Keratinocyte (primary cell): ENCODE measurements at regions not wholly inside any gene's neighbourhood (a gene's known extent, or its start where the extent isn't known, plus 50 kb on each side); places are given as distances from the start of the nearest gene placed in this dataset.

Experiments
- DNase-seq: peaks from one replicate; pipeline ENCODE4 v3.0.0-alpha.2; 2011; ENCODE audit warnings: low read depth, missing footprints, low spot score
- FAIRE-seq: peaks from 2 replicates; lab custom pipeline; 2011; peaks lifted over from hg19 to GRCh38; lab: Jason Lieb, UNC
- H2AFZ ChIP-seq: 2 replicates; pipeline ENCODE4 v1.6.0; 2012; ENCODE audit warnings: low read length, control low read depth, inconsistent platforms; ENCODE audit not compliant: control insufficient read depth
- H3K27ac ChIP-seq: 2 replicates; pipeline ENCODE4 v1.5.1; 2011; ENCODE audit warnings: low read length; ENCODE audit not compliant: control insufficient read depth, insufficient read depth
- H3K27me3 ChIP-seq: 3 replicates; pipeline ENCODE4 v1.6.0; 2011; ENCODE audit warnings: low read length; ENCODE audit not compliant: control insufficient read depth, insufficient read depth; ENCODE audit errors: extremely low read depth
- H3K36me3 ChIP-seq, 2 experiments: 2 replicates in 1 of 2; 3 replicates in 1 of 2; pipeline ENCODE4 v1.5.1; 2011; ENCODE audit warnings: low read length in 2 of 2, mild to moderate bottlenecking in 1 of 2; ENCODE audit not compliant: control insufficient read depth in 2 of 2, insufficient read depth in 2 of 2; ENCODE audit errors: extremely low read depth in 1 of 2
- H3K4me1 ChIP-seq: 3 replicates; pipeline ENCODE4 v1.5.1; 2011; ENCODE audit warnings: low read length; ENCODE audit not compliant: control insufficient read depth, insufficient read depth; ENCODE audit errors: extremely low read depth
- H3K4me2 ChIP-seq: 3 replicates; pipeline ENCODE4 v1.6.0; 2011; ENCODE audit warnings: low read depth, low read length; ENCODE audit not compliant: control insufficient read depth, insufficient read depth; ENCODE audit errors: extremely low read depth
- H3K4me3 ChIP-seq, 3 experiments: fragments of 200-600 bp in 1 of 3; sonication (generic) in 1 of 3; 2 replicates in 2 of 3; 3 replicates in 1 of 3; pipeline ENCODE4 v1.5.1; 2011 to 2016; ENCODE audit warnings: low read length in 3 of 3, mild to moderate bottlenecking in 3 of 3, control low read depth in 2 of 3, inconsistent platforms in 1 of 3, low read depth in 1 of 3, mixed read lengths in 1 of 3, mixed run types in 1 of 3, moderate library complexity in 1 of 3; ENCODE audit not compliant: control insufficient read depth in 2 of 3, insufficient read depth in 2 of 3; ENCODE audit errors: extremely low read depth in 1 of 3
- H3K79me2 ChIP-seq: 2 replicates; pipeline ENCODE4 v1.6.0; 2012; ENCODE audit warnings: low read length; ENCODE audit not compliant: control insufficient read depth, insufficient read depth
- H3K9ac ChIP-seq: 3 replicates; pipeline ENCODE4 v1.6.0; 2011; ENCODE audit warnings: low read length; ENCODE audit not compliant: control insufficient read depth, insufficient read depth; ENCODE audit errors: extremely low read depth
- H3K9me1 ChIP-seq: 3 replicates; pipeline ENCODE4 v1.6.0; 2011; ENCODE audit warnings: low read length; ENCODE audit not compliant: control insufficient read depth, insufficient read depth; ENCODE audit errors: extremely low read depth
- H3K9me3 ChIP-seq: 2 replicates; pipeline ENCODE4 v1.5.1; 2012; ENCODE audit warnings: low read depth, low read length; ENCODE audit not compliant: control insufficient read depth
- H4K20me1 ChIP-seq: 3 replicates; pipeline ENCODE4 v1.6.0; 2011; ENCODE audit warnings: low read length; ENCODE audit not compliant: control insufficient read depth, insufficient read depth; ENCODE audit errors: extremely low read depth
- CTCF ChIP-seq, 3 experiments: IDR thresholded peaks in 1 of 3; conservative IDR thresholded peaks in 1 of 3; optimal IDR thresholded peaks in 1 of 3; 2 replicates in 2 of 3; 3 replicates in 1 of 3; pipeline versions ENCODE3 to v1.5.1; 2011; ENCODE audit warnings: low read length in 3 of 3, mild to moderate bottlenecking in 3 of 3, moderate library complexity in 2 of 3, control low read depth in 1 of 3, inconsistent platforms in 1 of 3; ENCODE audit not compliant: insufficient read depth in 2 of 3; ENCODE audit errors: extremely low read depth in 1 of 3
- EZH2 ChIP-seq: IDR thresholded peaks from one replicate; pipeline ENCODE4 v1.6.1; 2012; ENCODE audit warnings: inconsistent platforms, mild to moderate bottlenecking, low read length, moderate library complexity
- dilution Hi-C: fragments of 300-500 bp; cut with MboI; formaldehyde crosslinking; loops from one replicate; pipeline ENCODE4 v1.7.0; 2020; ENCODE audit warnings: low sequenced_read_pairs; ENCODE audit not compliant: extremely low pct_ligation_motif_present

GRCh38 chr4:107243141-107243781, 207.1 kb upstream of the DKK2 start:
- dilution Hi-C loops: no loop called here
- Histone ChIP-seq H3K27ac (no peak overlapping the region), H3K9ac (no peak overlapping the region), H3K9me1 (no peaks in the 10 kb centered on the region), H3K79me2 (no peaks in the 10 kb centered on the region), H3K9me3 (no peaks in the 10 kb centered on the region), H3K4me1 (no peaks in the 10 kb centered on the region), H3K36me3 (no peaks in the 10 kb centered on the region), H3K4me3 (no peak overlapping the region), H3K4me2 (no peak overlapping the region), H4K20me1 (no peaks in the 10 kb centered on the region), H2AFZ (no peak overlapping the region), H3K27me3 (peaks cover 3% of the 10 kb centered on the region)
- TF ChIP-seq EZH2 (no peak), CTCF (optimal IDR thresholded peaks at IDR 0.05 in 1 of 3, IDR thresholded peaks at IDR 0.05 in 1 of 3, conservative IDR thresholded peaks at IDR 0.05 in 1 of 3; ENCODE audit: extremely low read depth in 1 of 3, insufficient read depth in 2 of 3, low read length in 3 of 3) (no peak)
- FAIRE-seq (no peak), DNase-seq (no peak)

- no peaks in the 10 kb centered on the region for H3K79me2 ChIP-seq
- TF ChIP-seq EZH2 (no peak), CTCF (optimal IDR thresholded peaks at IDR 0.05 in 1 of 3, IDR thresholded peaks at IDR 0.05 in 1 of 3, conservative IDR thresholded peaks at IDR 0.05 in 1 of 3; ENCODE audit: extremely low read depth in 1 of 3, insufficient read depth in 2 of 3, low read length in 3 of 3) (no peak)
- no peaks in the 10 kb centered on the region for H3K9me3 ChIP-seq
- H3K9me1 ChIP-seq: no peaks in the 10 kb centered on the region
- no peak overlapping the region for H3K4me2 ChIP-seq
- no peaks in the 10 kb centered on the region for H3K36me3 ChIP-seq
- no peak overlapping the region for H3K27ac ChIP-seq
- DNase-seq (no peak), FAIRE-seq (no peak)
- H3K4me3 ChIP-seq: no peak overlapping the region
- peaks cover 6% of the 10 kb centered on the region for H3K27me3 ChIP-seq
- H2AFZ ChIP-seq: no peak overlapping the region
- H3K4me1 ChIP-seq: no peaks in the 10 kb centered on the region
- H4K20me1 ChIP-seq: no peaks in the 10 kb centered on the region
- dilution Hi-C loops: no loop called here
- H3K9ac ChIP-seq: no peak overlapping the region
Measured at GRCh38 chr4:107220976-107221375, 184.9 kb upstream of the DKK2 start.
